AG04450 (cell line): ENCODE measurements at regions not wholly inside any gene's neighbourhood (a gene's known extent, or its start where the extent isn't known, plus 50 kb on each side); places are given as distances from the start of the nearest gene placed in this dataset.

ENCODE experiments used
- CTCF ChIA-PET: fragments of 300-600, 350-600 bp; formaldehyde crosslinking; extraction: SDS; loops from one replicate; lab custom pipeline; 2022; ENCODE audit warnings: antibody characterized with exemption, inconsistent platforms; lab: Charles Lee
- POLR2A ChIA-PET: fragments of 350-600 bp; formaldehyde crosslinking; extraction: SDS; loops from one replicate; lab custom pipeline; 2021; ENCODE audit warnings: antibody characterized with exemption, inconsistent platforms; lab: Yijun Ruan, JAX
- DNase-seq: peaks from one replicate; pipeline ENCODE4 v3.0.0-alpha.2; 2011; ENCODE audit warnings: low read depth, low spot score
- H3K27ac ChIP-seq: one replicate; pipeline ENCODE4 v1.5.1; 2012; ENCODE audit warnings: low read depth, low read length, control low read depth
- H3K27me3 ChIP-seq: one replicate; pipeline ENCODE4 v1.6.0; 2012; ENCODE audit warnings: low read length; ENCODE audit not compliant: control insufficient read depth, insufficient read depth
- H3K4me3 ChIP-seq: 2 replicates; pipeline ENCODE4 v1.5.1; 2011; ENCODE audit warnings: mild to moderate bottlenecking, low read depth, low read length, control low read depth
- H3K9me3 ChIP-seq: 2 replicates; pipeline ENCODE4 v1.5.1; 2012; ENCODE audit warnings: low read length; ENCODE audit not compliant: control insufficient read depth, insufficient read depth
- CTCF ChIP-seq: IDR thresholded peaks from 2 replicates; pipeline ENCODE4 v1.5.1; 2011; ENCODE audit warnings: low read depth, low read length, control low read depth, inconsistent platforms

- POLR2A ChIA-PET: no interaction called here
- H3K4me3 ChIP-seq: no peak overlapping the region
- DNase-seq: no peak
- H3K27me3 ChIP-seq: no peaks in the 10 kb centered on the region
- H3K9me3 ChIP-seq: peaks cover 3% of the 10 kb centered on the region; the same call in 1 of the 2 replicates
- TF ChIP-seq CTCF: no peak
- CTCF ChIA-PET: no interaction called here
- H3K27ac ChIP-seq: no peak overlapping the region
Observed at GRCh38 chr10:105855791-105856190, 1214.7 kb downstream of the SORCS3 start.

- H3K4me3 ChIP-seq: no peak overlapping the region
- H3K27me3 ChIP-seq: no peaks in the 10 kb centered on the region
- no peak overlapping the region for H3K27ac ChIP-seq
- POLR2A ChIA-PET: no interaction called here
- H3K9me3 ChIP-seq: peaks cover 21% of the 10 kb centered on the region
- no peak for DNase-seq
- TF ChIP-seq CTCF: no peak
- CTCF ChIA-PET: no interaction called here
Observed at GRCh38 chr10:105844676-105845570, 1203.8 kb downstream of the SORCS3 start.

GRCh38 chr10:105844241-105844640, 1203.2 kb downstream of the SORCS3 start:
- no peaks in the 10 kb centered on the region for H3K27me3 ChIP-seq
- TF ChIP-seq CTCF: no peak
- ChIA-PET POLR2A (no interaction called here), CTCF (no interaction called here)
- peaks cover 14% of the 10 kb centered on the region for H3K9me3 ChIP-seq
- DNase-seq: no peak
- H3K27ac ChIP-seq: no peak overlapping the region
- no peak overlapping the region for H3K4me3 ChIP-seq

GRCh38 chr10:105843786-105844185, 1202.7 kb downstream of the SORCS3 start:
- Histone ChIP-seq H3K9me3 (peaks cover 13% of the 10 kb centered on the region; the same call in 1 of the 2 replicates), H3K27me3 (no peaks in the 10 kb centered on the region), H3K27ac (no peak overlapping the region), H3K4me3 (no peak overlapping the region)
- no peak for DNase-seq
- TF ChIP-seq CTCF: no peak
- POLR2A ChIA-PET: no interaction called here
- CTCF ChIA-PET: no interaction called here

- Histone ChIP-seq H3K27me3 (no peaks in the 10 kb centered on the region), H3K4me3 (no peak overlapping the region), H3K9me3 (peaks cover 10% of the 10 kb centered on the region; the same call in 1 of the 2 replicates), H3K27ac (no peak overlapping the region)
- ChIA-PET CTCF (no interaction called here), POLR2A (no interaction called here)
- DNase-seq: no peak
- TF ChIP-seq CTCF: no peak
Observed at GRCh38 chr10:105840288-105840770, 1199.2 kb downstream of the SORCS3 start.
